ENCODE measurements at regions not wholly inside any gene's neighbourhood (a gene's known extent, or its start where the extent isn't known, plus 50 kb on each side); places are given as distances from the start of the nearest gene placed in this dataset.

DNA sequence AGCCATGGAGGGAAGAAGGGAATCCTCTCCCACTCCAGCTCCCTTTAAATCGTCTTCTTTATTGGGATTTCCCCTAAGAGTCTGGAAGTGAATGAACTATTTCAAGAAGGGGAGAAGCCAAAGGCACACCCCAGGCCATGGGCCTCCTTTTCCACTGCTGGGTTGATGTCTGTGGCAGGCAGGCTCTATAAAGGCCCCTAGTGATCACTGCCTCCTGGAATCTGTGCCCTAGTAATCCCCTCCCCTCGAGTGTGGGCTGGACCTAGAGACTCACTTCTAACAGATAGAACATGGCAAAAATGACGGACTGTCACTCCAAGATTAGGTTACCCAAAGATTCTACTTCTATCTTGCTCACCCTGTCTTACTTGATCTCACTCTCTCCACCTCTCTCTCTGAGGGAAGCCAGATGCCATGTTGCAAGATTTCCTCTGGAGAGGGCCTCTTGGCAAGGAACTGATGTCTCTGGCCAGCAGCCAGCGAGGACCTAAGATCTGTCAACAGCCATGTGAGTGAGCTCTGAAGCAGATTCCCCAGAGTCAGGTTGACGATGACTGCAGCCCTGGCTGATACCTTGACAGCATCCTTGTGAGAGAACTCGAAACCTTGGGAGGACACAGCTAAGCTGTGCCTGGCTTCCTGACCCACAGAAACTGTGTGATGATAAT is 444.8 kb downstream of the SOX6 start:
- H3K79me2 ChIP-seq (ENCODE audit: control insufficient read depth, insufficient read depth, low read length): no peaks in the 10 kb centered on the region
- no peak overlapping the region for H3K4me2 ChIP-seq (ENCODE audit: insufficient read depth, low read length)
- intact Hi-C loops (cut with micrococcal nuclease): no loop called here
- H3K9me3 ChIP-seq (replicated peaks; ENCODE audit: control insufficient read depth, insufficient read depth, low read depth, low read length): no peaks in the 10 kb centered on the region
- H3K9me1 ChIP-seq (ENCODE audit: control insufficient read depth, insufficient read depth, low read length): no peaks in the 10 kb centered on the region
- peaks cover 0 to 3% of the 10 kb centered on the region in 2 experiments; a peak in 1 of 5 replicates for H3K4me1 ChIP-seq (replicated peaks in 1 of 2; ENCODE audit: control insufficient read depth in 2 of 2, insufficient read depth in 2 of 2, low read length in 2 of 2)
- FAIRE-seq (no peak), ATAC-seq (no peak), DNase-seq (ENCODE audit: extremely low read depth in 1 of 4, low spot score in 3 of 4) (no peak)
- peaks cover 0 to 12% of the 10 kb centered on the region in 2 experiments; a peak in 3 of 5 replicates for H3K27me3 ChIP-seq (ENCODE audit: control insufficient read depth in 2 of 2, insufficient read depth in 2 of 2, low read length in 2 of 2)
- 6% methylated on average over 6 of the region's 6 CpGs for WGBS (ENCODE audit: insufficient coverage, low coverage, missing lambda C conversion rate)
- no peak overlapping the region for H3K9ac ChIP-seq (ENCODE audit: insufficient read depth in 1 of 2, low read depth in 2 of 2, low read length in 2 of 2)
- H2AFZ ChIP-seq (ENCODE audit: low read depth, low read length): no peak overlapping the region
- no peak overlapping the region for H3K4me3 ChIP-seq
- ChIA-PET CTCF (ENCODE audit: low intra/inter-chr PET ratio) (no interaction called here), POLR2A (interaction anchor here (1.1 kb wide), 1 partner anchor 17 kb away, joined by 3 read pairs; no protein-coding TSS in a partner anchor)
- in situ Hi-C loops (cut with MboI): no loop called here
- no peaks in the 10 kb centered on the region for H3K36me3 ChIP-seq (ENCODE audit: control insufficient read depth, insufficient read depth, low read length)
- H4K20me1 ChIP-seq (replicated peaks; ENCODE audit: control insufficient read depth, insufficient read depth, low read length): no peaks in the 10 kb centered on the region; the same call in 1 of the 2 replicates
- H3K27ac ChIP-seq (ENCODE audit: extremely low read depth, low read depth, low read length): no peak overlapping the region
- BruUV-seq (replicated peaks): no TSS peak
- no peak for TF ChIP-seq ETV5 (CRISPR knock-in tag; IDR thresholded peaks at IDR 0.05; ENCODE audit: low read depth)
- no peak for TF ChIP-seq ELF4 (CRISPR knock-in tag; IDR thresholded peaks at IDR 0.05)
- TF ChIP-seq ZBTB33 (CRISPR knock-in tag; IDR thresholded peaks at IDR 0.05): no peak
- 0 out of 2 replicates have a peak, but pooled peaks have one; percentile 22 for TF ChIP-seq NFIC (IDR thresholded peaks at IDR 0.05)
- no peak for TF ChIP-seq STAG1 (CRISPR knock-in tag; IDR thresholded peaks at IDR 0.05; ENCODE audit: borderline replicate concordance)
- no peak for TF ChIP-seq MEF2A (IDR thresholded peaks at IDR 0.05; ENCODE audit: control insufficient read depth, low read depth, low read length)
- TF ChIP-seq PHB (CRISPR knock-in tag; IDR thresholded peaks at IDR 0.05): no peak
- TF ChIP-seq HDAC1 (IDR thresholded peaks at IDR 0.05): no peak
- TF ChIP-seq PBX2 (CRISPR knock-in tag; IDR thresholded peaks at IDR 0.05; ENCODE audit: low read depth): no peak
- TF ChIP-seq PBX2 (tag; conservative IDR thresholded peaks at IDR 0.05; ENCODE audit: low read depth): 0 out of 2 replicates have a peak, but pooled peaks have one; percentile 45
- no peak for TF ChIP-seq MCM7 (IDR thresholded peaks at IDR 0.05)
- TF ChIP-seq, protein P1, sequence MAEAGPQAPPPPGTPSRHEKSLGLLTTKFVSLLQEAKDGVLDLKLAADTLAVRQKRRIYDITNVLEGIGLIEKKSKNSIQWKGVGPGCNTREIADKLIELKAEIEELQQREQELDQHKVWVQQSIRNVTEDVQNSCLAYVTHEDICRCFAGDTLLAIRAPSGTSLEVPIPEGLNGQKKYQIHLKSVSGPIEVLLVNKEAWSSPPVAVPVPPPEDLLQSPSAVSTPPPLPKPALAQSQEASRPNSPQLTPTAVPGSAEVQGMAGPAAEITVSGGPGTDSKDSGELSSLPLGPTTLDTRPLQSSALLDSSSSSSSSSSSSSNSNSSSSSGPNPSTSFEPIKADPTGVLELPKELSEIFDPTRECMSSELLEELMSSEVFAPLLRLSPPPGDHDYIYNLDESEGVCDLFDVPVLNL (CRISPR knock-in tag; IDR thresholded peaks at IDR 0.05; ENCODE audit: low read depth): no peak
- TF ChIP-seq HINFP (tag; conservative IDR thresholded peaks at IDR 0.05; ENCODE audit: low read depth): no peak
- TF ChIP-seq TCF3 (CRISPR knock-in tag; IDR thresholded peaks at IDR 0.05): no peak
- TF ChIP-seq GATAD2B (IDR thresholded peaks at IDR 0.05; ENCODE audit: borderline replicate concordance): no peak
- TF ChIP-seq KLF6 (CRISPR knock-in tag; IDR thresholded peaks at IDR 0.05; ENCODE audit: borderline replicate concordance): no peak
